ENCODE measurements at regions not wholly inside any gene's neighbourhood (a gene's known extent, or its start where the extent isn't known, plus 50 kb on each side); places are given as distances from the start of the nearest gene placed in this dataset.

GRCh38 chr3:20462226-20462625 lies 276.2 kb upstream of the SGO1 start:
- no peaks in the 10 kb centered on the region for H3K27me3 ChIP-seq (ENCODE audit: insufficient read depth, low read length)
- no peak overlapping the region for H2BK12ac ChIP-seq (ENCODE audit: insufficient read length, low read depth, low read length)
- no peak overlapping the region for H3K27ac ChIP-seq (ENCODE audit: insufficient read length, low read depth, low read length)
- H4K20me1 ChIP-seq (ENCODE audit: control insufficient read depth, insufficient read depth, insufficient read length) = no peaks in the 10 kb centered on the region
- Mint-ChIP-seq H3K27ac (peak overlapping the region in 2 of 3 experiments; percentile 37 to 84; a peak in 2 of 7 replicates), H3K4me1 (peaks cover 5 to 9% of the 10 kb centered on the region in 2 experiments), H3K36me3 (ENCODE audit: insufficient read depth in 1 of 3, low read depth in 3 of 3) (peaks cover 8 to 24% (median 12%) of the 10 kb centered on the region in 3 experiments; a peak in 6 of 7 replicates), H3K27me3 (ENCODE audit: low read depth) (no peaks in the 10 kb centered on the region; the same call in 1 of the 2 replicates), H3K9me3 (peaks cover 19 to 34% of the 10 kb centered on the region in 2 experiments), H3K4me3 (no peak overlapping the region)
- H2AFZ ChIP-seq (ENCODE audit: low read length) = no peak overlapping the region
- no peak for DNase-seq
- H4K5ac ChIP-seq (ENCODE audit: insufficient read length, low read depth, low read length) = no peak overlapping the region
- H3K9me3 ChIP-seq (ENCODE audit: control insufficient read depth, low read depth, low read length) = peaks cover 8% of the 10 kb centered on the region
- no peak overlapping the region for H3K9ac ChIP-seq (ENCODE audit: extremely low read depth, insufficient read length, low read length)
- peak overlapping the region; percentile 43; the same call in 1 of the 2 replicates for H3K14ac ChIP-seq (ENCODE audit: insufficient read depth, low read length)
- H3K56ac ChIP-seq (ENCODE audit: insufficient read length, low read depth, low read length) = no peak overlapping the region
- H3T11ph ChIP-seq (ENCODE audit: low read length) = no peak overlapping the region
- H2BK20ac ChIP-seq (ENCODE audit: low read depth, low read length, poor library complexity, severe bottlenecking) = no peak overlapping the region
- TF ChIP-seq CTCF (conservative IDR thresholded peaks at IDR 0.05) = no peak
- H2BK5ac ChIP-seq (ENCODE audit: insufficient read length, low read length) = no peak overlapping the region
- WGBS (ENCODE audit: extremely low coverage, insufficient read length, low lambda C conversion rate) = no CpG with 5 or more reads among the region's 1 CpG
- H3K23ac ChIP-seq (ENCODE audit: insufficient read length, low read depth, low read length) = no peak overlapping the region
- no peak overlapping the region for H3K4me2 ChIP-seq (ENCODE audit: insufficient read depth, insufficient read length, low read length)
- no peaks in the 10 kb centered on the region for H3K23me2 ChIP-seq (ENCODE audit: insufficient read length, low read depth, low read length, poor library complexity, severe bottlenecking)
- H3K4me1 ChIP-seq (ENCODE audit: insufficient read depth, low read length) = peaks cover 2% of the 10 kb centered on the region; the same call in 1 of the 2 replicates
- H4K8ac ChIP-seq (replicated peaks; ENCODE audit: insufficient read length, low read depth, low read length) = no peak overlapping the region
- no peaks in the 10 kb centered on the region for H3K79me2 ChIP-seq (ENCODE audit: insufficient read depth, low read length)
- H2AK5ac ChIP-seq (ENCODE audit: insufficient read length, low read length) = no peak overlapping the region
- no peak overlapping the region for H3K18ac ChIP-seq (ENCODE audit: insufficient read length, low read depth, low read length)
- no peak overlapping the region for H2BK120ac ChIP-seq (ENCODE audit: low read depth, low read length, poor library complexity, severe bottlenecking)
- no peak overlapping the region for H4K91ac ChIP-seq (ENCODE audit: insufficient read length, low read depth, low read length)
- H3K4ac ChIP-seq (ENCODE audit: low read depth, low read length) = no peak overlapping the region
- H3K79me1 ChIP-seq (ENCODE audit: insufficient read depth, low read depth, low read length, poor library complexity, severe bottlenecking) = no peaks in the 10 kb centered on the region
- no peak overlapping the region for H2BK15ac ChIP-seq (ENCODE audit: low read depth, low read length)

Data from H9 (cell line).